Central memory CD4-positive, alpha-beta T cell (primary cell): ENCODE measurements at regions not wholly inside any gene's neighbourhood (a gene's known extent, or its start where the extent isn't known, plus 50 kb on each side); places are given as distances from the start of the nearest gene placed in this dataset.

Source experiments
- DNase-seq: peaks from one replicate; pipeline ENCODE4 v3.0.0; 2022

DNA sequence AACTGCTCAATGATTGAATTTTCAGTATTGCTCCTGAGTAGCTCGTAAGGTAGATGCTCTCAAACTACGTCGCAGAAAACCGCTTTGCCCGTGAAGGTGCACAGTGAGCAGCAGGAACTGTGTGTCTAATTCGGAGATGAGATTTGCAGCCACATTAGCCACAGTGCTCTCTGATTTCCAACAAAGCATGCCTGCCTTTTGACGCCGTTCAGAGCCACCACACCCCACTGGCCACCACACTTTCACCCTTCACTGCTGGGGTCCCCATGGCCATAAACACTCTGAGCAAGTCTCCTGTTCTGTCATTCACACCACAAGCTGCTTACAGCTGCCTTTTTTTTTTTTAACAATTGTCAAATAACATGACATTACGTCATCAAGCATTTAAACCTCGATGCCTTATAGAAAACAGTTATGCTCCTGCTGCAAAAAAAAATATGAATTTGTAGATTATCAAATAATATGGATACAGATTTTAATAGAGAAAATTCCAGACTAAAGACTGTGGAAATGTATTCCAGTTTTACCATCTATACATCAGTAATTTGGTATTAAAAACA, 578.8 kb upstream of the PFKP start:
- DNase-seq: no peak

GRCh38 chr10:2487921-2488320, 579.4 kb upstream of the PFKP start:
- no peak for DNase-seq

GRCh38 chr10:2478656-2479055, 588.7 kb upstream of the PFKP start:
- no peak for DNase-seq

- no peak for DNase-seq
These were observed 590.4 kb upstream of the PFKP start for GRCh38 chr10:2476812-2477553.

DNA sequence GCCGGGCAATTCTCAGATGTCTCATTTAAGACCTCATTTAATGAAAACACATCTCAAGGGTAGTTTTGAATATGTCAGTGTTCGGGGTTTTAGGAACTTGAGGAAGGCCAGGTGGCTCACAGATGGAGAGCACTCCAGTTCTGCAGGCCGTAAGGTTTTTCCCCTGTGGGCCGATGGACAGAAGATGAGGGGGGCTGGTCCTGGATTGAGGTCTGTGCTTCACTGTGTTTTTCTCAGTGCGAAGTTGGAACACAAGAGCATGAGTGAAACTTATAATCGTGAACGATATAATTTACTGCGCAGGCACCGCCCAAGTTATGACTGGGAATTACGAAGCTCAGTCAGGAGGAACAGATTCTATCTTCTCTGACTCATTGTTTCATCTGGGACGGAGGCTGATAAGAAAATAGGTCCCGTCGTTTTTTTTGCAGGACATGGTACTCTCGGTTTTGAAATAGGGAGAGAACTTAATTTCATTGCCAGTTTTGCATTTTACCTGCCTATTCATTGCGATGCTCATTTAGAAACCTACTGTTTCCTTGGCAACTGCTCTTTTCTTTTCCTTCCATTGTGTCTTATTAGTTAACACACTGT, 591.0 kb upstream of the PFKP start:
- no peak for DNase-seq

GRCh38 chr10:2475711-2476217, 591.6 kb upstream of the PFKP start:
- DNase-seq: no peak

DNA sequence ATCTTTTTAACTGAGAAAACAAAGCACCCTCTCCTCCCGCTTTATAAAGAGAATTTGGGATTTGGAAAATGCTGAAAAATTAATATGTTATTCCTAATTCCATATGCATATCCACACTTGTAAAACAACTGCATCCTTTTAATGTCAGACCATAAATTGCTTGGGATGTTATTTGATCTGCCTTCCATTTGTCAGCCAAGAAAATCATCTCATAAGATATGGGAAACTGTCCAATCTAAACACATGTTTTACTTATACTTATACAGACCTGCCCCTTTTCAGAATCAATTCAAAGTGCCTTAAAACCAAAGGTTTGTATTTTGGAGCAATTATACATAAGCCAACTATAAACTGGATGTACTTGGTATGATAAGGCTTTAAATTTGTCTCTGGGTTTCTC, 595.5 kb upstream of the PFKP start:
- no peak for DNase-seq

GRCh38 chr10:2469802-2470201, 597.5 kb upstream of the PFKP start:
- DNase-seq: no peak

DNA sequence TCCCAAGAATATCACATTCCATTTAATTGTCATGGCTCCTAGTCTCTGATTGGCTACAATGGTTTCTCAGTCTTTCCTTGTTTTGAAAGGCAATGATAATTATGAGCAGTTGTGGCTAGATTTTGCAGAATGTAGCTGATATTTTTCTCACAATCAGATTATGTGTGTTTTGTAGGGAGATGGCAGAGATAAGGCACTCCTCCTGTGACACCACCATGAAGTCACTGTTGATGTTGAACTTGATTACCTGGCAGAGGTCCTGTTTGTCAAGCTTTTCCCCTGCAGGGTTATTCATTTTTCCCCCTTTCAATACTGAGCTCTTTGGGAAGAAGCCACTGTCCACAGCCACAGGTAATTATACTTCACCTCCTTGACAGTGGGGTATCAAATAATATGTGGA, 602.9 kb upstream of the PFKP start:
- DNase-seq: no peak

DNA sequence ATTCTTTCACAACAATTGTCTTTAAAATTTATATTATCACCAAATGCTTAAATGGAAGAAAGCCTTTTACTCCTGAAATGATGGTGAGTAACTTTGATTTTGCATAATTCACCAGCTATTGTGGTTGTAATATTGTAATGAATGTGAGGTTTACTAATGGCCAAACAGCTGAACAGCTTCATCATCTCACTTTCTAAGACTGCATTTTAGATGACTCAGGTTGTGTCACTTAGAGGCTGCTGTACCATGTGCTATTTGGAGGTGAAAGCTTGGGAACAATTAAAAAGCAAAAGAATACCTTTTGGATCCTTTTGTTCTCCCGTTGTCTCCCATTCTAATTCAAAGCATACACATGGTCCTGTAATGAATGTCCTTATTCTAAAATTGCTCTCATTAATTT, 604.0 kb upstream of the PFKP start:
- DNase-seq: no peak

- DNase-seq: no peak
These were observed 604.8 kb upstream of the PFKP start for GRCh38 chr10:2462581-2462980.

- no peak for DNase-seq
These were observed 606.5 kb upstream of the PFKP start for GRCh38 chr10:2460812-2461211.

GRCh38 chr10:2459713-2460112, 607.6 kb upstream of the PFKP start:
- no peak for DNase-seq

GRCh38 chr10:2456834-2457233, 610.5 kb upstream of the PFKP start:
- no peak for DNase-seq

- no peak for DNase-seq
These were observed 622.0 kb upstream of the PFKP start for GRCh38 chr10:2445370-2445769.

DNA sequence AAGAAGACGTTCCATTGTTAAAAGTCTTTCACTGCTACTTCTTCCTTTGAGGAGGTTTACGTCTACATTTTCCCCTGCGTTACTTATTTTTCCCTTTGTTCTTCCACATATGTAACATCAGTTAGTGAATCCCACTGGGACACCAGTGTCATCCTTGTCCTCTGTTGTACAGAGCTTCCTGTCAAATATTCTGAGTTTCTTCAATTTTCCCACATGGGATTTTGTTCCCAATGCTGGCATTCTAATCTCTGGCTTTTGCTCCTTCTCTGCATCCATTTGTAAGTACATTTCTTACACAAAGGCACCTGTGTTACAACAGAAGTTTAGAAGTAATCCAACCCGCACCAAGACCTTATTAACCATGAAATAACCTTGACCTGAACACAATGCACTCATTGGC, 627.4 kb upstream of the PFKP start:
- no peak for DNase-seq

GRCh38 chr10:2439000-2439399, 628.3 kb upstream of the PFKP start:
- DNase-seq: no peak

GRCh38 chr10:2438248-2438939, 629.0 kb upstream of the PFKP start:
- no peak for DNase-seq

DNA sequence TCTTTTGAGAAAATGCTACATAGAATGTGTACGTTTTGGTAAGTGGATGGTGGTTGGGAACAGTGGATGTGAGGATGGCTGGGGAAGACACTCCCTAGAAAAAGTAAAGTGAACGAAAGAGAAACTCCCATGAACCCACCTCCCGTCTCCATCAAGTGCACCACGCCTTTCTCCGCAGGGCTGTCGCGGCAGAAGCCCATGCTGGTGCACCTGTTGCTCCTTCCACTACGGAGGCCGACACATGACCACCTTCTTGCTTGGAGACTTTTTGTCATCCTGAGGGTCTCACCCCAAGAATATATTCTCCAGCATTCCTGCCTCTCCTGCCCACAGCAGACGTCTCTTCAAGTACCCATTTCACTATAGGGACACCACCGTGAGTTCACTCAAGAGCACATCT, 630.4 kb upstream of the PFKP start:
- no peak for DNase-seq

DNA sequence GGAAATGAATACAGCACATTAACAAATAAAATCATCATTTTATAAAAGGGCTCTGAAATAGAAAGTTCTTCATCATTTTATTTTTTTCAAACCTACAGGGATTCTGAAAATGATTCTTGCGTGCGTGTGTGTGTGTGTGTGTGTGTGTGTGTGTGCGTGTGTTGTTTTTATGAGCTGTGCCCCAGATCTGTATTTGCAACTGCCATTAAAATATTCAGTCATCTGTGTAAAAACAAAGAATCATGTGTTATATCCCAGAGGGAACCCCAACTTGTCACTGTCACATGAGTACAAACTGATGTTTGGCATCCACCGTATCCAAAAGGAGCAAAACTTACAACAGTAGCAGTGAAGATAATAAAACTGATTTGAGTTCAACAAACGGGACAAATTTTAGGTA, 635.4 kb upstream of the PFKP start:
- no peak for DNase-seq

GRCh38 chr10:2427412-2427811, 639.9 kb upstream of the PFKP start:
- DNase-seq: no peak

DNA sequence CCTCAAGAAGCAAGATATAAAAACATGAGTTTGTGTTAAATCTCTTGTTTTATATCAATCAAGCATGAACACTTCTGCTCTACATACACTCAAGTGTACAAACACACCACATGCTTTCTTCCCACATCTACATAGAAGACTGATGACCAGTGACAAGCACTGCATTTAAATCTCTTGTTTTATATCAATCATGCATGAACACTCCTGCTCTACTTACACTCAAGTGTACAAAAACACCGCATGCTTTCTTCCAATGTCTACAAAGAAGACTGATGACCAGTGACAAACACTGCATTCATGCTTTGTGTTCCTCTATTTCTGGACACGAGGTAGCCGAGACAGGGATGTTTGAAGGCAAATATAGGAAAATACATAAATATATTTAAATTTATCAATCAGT, 642.0 kb upstream of the PFKP start:
- DNase-seq: no peak

DNA sequence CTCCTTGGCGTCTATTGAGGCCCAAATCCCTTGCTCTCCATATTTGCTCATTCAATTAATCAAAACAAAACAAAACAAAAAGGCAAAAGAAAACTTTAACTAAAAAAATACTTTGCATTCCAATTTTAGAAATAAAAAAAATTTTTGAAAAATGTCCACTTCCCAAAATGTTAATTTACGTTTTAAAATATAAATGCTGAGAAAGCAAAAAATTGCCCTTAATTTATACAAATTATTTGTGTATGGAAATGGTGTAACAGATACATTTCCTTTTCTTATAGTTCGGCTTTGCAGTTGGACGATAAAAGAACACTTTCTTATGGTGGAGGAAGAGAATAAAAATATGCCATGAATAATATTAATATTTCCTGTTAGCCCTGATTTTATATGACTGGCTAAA, 652.8 kb upstream of the PFKP start:
- no peak for DNase-seq

GRCh38 chr10:2414039-2414438, 653.3 kb upstream of the PFKP start:
- no peak for DNase-seq
